ENCODE measurements at regions not wholly inside any gene's neighbourhood (a gene's known extent, or its start where the extent isn't known, plus 50 kb on each side); places are given as distances from the start of the nearest gene placed in this dataset.
"Not testable (repeated sequence)": the region's sequence is repeated elsewhere in the genome, so short reads cannot be mapped to it uniquely, and the experiment has no call there.

DNA sequence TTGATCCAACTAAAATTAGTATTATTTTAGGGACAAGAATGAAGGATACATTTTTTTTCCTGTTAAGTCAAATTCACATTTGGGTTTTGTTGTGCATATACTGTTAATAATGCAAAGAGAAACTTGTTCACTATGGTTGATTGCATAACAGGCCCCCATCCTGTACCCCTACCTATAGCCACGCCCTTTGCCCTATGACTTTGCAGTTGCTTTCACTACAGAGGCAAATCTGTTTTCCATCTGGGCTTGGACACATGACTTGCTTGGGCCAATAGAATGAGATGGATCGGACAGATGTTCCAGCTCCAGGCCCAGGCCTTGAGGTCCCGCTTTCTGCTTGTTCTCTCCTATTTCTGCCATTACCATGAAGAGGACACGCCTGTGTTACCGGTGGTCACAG is 278.5 kb upstream of the HNRNPA3 start:
- Histone ChIP-seq H3K9ac (ENCODE audit: low read depth, low read length) (no peak overlapping the region), H3K27me3 (ENCODE audit: insufficient read depth, low read length) (no peaks in the 10 kb centered on the region), H3K4me3 (ENCODE audit: low read length) (no peak overlapping the region), H3K9me3 (ENCODE audit: insufficient read depth, low read depth, low read length) (no peaks in the 10 kb centered on the region), H3K4me1 (ENCODE audit: insufficient read depth, low read length) (no peaks in the 10 kb centered on the region; the same call in 1 of the 2 replicates), H3K27ac (ENCODE audit: low read depth, low read length) (no peak overlapping the region), H3K36me3 (ENCODE audit: insufficient read depth, low read length) (no peaks in the 10 kb centered on the region)
- 95% methylated on average over 5 of the region's 5 CpGs for WGBS

DNA sequence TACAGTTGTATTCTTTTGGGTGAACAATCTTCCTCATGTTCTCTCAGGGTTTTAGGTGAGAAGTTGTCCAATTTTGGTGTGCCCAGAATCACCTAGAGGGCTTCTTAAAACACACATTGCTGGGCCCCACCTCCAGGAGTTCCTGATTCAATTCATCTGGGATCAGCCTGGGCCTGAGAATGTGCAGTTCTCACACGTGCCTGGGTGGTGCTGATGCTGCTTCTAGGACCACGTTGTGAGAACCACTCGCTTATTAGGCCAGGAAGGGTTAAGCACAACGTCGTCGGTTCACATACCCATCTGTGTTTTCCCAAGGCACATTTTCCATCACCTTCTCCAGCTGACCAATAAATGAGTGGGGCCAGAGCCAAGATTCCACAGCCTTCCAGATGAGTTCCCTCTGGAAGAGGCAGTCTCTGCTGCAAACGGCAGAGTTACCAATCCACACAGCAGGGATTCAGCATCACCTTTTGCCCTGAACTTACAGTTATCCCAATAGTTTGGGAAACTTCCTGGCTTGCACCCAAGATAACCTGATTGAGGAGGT is 277.7 kb upstream of the HNRNPA3 start:
- no peaks in the 10 kb centered on the region for H3K27me3 ChIP-seq (ENCODE audit: insufficient read depth, low read length)

DNA sequence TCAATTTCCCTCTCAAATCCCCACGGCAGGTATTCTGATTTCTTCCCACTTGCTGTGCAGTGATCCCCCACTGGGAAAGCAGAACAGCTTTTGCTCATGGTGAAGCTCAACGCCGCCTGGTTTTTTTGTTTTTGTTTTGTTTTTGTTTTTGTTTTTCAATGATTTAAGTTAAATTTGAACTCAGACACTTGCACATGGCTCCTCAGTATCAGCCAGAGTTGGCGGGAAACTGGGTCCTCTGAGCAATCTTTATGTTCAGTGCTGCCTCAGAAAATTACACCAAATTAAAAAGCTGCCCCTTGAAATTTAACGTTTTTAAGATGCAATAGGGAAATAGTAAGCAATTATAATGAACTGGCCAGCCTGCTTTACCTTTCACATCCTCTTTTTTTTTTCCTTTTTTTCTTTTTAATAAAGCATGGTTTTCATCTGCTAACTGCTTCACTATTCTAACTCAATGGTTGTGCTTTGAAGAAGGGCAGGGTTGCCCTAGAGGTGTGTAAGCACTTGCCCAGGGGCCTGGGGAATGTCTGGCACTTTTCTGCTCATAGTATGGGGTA is 277.0 kb upstream of the HNRNPA3 start:
- H3K9me3 ChIP-seq (ENCODE audit: insufficient read depth, low read depth, low read length) = no peaks in the 10 kb centered on the region
- H3K36me3 ChIP-seq (ENCODE audit: insufficient read depth, low read length) = no peaks in the 10 kb centered on the region
- H3K4me1 ChIP-seq (ENCODE audit: insufficient read depth, low read length) = no peaks in the 10 kb centered on the region; the same call in 1 of the 2 replicates
- no peaks in the 10 kb centered on the region for H3K27me3 ChIP-seq (ENCODE audit: insufficient read depth, low read length)
- 77% methylated on average over 5 of the region's 5 CpGs for WGBS
- no peak overlapping the region for H3K9ac ChIP-seq (ENCODE audit: low read depth, low read length)
- no peak overlapping the region for H3K27ac ChIP-seq (ENCODE audit: low read depth, low read length)
- no peak overlapping the region for H3K4me3 ChIP-seq (ENCODE audit: low read length)

More for the DNA sequence above, 277.7 kb upstream of the HNRNPA3 start:
- H3K9ac ChIP-seq (ENCODE audit: low read depth, low read length) = no peak overlapping the region
- H3K4me3 ChIP-seq (ENCODE audit: low read length) = no peak overlapping the region
- no peak overlapping the region for H3K27ac ChIP-seq (ENCODE audit: low read depth, low read length)
- WGBS = 81% methylated on average over 7 of the region's 7 CpGs
- no peaks in the 10 kb centered on the region for H3K9me3 ChIP-seq (ENCODE audit: insufficient read depth, low read depth, low read length)
- no peaks in the 10 kb centered on the region; the same call in 1 of the 2 replicates for H3K4me1 ChIP-seq (ENCODE audit: insufficient read depth, low read length)
- no peaks in the 10 kb centered on the region for H3K36me3 ChIP-seq (ENCODE audit: insufficient read depth, low read length)

DNA sequence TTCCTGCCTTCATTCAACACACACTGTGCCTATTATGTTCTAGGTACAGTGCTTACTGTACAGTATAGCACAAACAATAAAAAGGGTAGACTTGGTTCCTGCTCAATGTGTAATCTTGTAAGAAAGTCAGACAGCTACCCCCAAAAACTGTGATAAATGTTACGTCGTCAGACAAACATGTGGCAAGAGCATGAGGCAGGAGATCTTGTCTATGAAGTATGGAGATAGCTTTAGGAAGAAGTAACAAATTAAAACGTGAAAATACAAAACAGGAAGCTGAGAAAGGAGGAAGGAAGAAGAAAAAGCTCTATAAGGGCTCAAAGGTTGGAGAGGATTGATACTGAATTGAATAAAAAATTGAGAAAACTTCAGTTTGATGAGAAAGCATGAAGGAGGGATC is 276.2 kb upstream of the HNRNPA3 start:
- H3K4me1 ChIP-seq (ENCODE audit: insufficient read depth, low read length) = no peaks in the 10 kb centered on the region; the same call in 1 of the 2 replicates
- H3K27me3 ChIP-seq (ENCODE audit: insufficient read depth, low read length) = no peaks in the 10 kb centered on the region
- H3K4me3 ChIP-seq (ENCODE audit: low read length) = no peak overlapping the region
- H3K27ac ChIP-seq (ENCODE audit: low read depth, low read length) = no peak overlapping the region
- H3K9ac ChIP-seq (ENCODE audit: low read depth, low read length) = no peak overlapping the region
- H3K9me3 ChIP-seq (ENCODE audit: insufficient read depth, low read depth, low read length) = no peaks in the 10 kb centered on the region
- H3K36me3 ChIP-seq (ENCODE audit: insufficient read depth, low read length) = no peaks in the 10 kb centered on the region
- WGBS = 91% methylated on average over 3 of the region's 3 CpGs

DNA sequence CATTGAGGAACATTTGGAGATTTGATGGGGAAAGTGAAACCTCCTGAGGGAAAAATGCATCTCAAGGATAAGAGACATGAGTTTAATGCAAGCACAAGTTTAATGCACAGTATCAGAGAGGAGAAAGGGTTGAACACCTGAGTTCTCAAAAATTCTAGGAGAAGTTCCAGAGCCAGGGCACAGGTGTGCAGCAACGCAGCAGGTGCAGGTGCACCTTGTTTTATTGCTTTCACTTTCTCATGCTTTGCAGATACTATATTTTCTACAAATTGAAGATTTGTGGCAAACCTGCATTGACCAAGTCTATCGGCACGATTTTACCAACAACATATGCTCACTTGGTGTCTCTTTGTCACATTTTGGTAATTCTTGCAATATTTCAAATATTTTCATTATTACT is 267.6 kb upstream of the HNRNPA3 start:
- Histone ChIP-seq H3K9me3 (ENCODE audit: insufficient read depth, low read depth, low read length) (no peaks in the 10 kb centered on the region), H3K36me3 (ENCODE audit: insufficient read depth, low read length) (no peaks in the 10 kb centered on the region), H3K27ac (ENCODE audit: low read depth, low read length) (no peak overlapping the region), H3K9ac (ENCODE audit: low read depth, low read length) (no peak overlapping the region), H3K4me3 (ENCODE audit: low read length) (no peak overlapping the region), H3K27me3 (ENCODE audit: insufficient read depth, low read length) (no peaks in the 10 kb centered on the region), H3K4me1 (ENCODE audit: insufficient read depth, low read length) (no peaks in the 10 kb centered on the region)
- 100% methylated on average over 3 of the region's 3 CpGs for WGBS

DNA sequence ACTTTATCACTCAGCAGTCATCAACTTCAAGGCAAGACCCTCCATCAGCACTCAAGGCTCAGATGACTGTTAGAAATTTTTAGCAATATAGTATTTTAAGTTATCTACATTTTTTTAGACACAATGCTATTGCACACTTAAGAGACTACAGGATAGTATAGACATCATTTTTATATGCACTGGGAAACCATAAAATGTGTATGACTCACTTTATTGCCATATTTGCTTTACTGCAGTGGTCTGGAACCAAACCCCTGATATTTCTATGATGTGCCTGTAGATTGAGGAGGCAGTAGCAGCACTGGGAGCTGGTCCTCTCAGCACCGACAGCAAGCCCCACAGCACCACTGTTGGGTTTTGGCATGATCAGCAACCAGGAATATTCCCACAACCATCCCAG is 264.8 kb upstream of the HNRNPA3 start:
- Histone ChIP-seq H3K9me3 (ENCODE audit: insufficient read depth, low read depth, low read length) (no peaks in the 10 kb centered on the region), H3K27ac (ENCODE audit: low read depth, low read length) (no peak overlapping the region), H3K9ac (ENCODE audit: low read depth, low read length) (no peak overlapping the region), H3K36me3 (ENCODE audit: insufficient read depth, low read length) (no peaks in the 10 kb centered on the region), H3K27me3 (ENCODE audit: insufficient read depth, low read length) (no peaks in the 10 kb centered on the region), H3K4me3 (ENCODE audit: low read length) (no peak overlapping the region), H3K4me1 (ENCODE audit: insufficient read depth, low read length) (no peaks in the 10 kb centered on the region)
- 82% methylated on average over 1 of the region's 1 CpG for WGBS

DNA sequence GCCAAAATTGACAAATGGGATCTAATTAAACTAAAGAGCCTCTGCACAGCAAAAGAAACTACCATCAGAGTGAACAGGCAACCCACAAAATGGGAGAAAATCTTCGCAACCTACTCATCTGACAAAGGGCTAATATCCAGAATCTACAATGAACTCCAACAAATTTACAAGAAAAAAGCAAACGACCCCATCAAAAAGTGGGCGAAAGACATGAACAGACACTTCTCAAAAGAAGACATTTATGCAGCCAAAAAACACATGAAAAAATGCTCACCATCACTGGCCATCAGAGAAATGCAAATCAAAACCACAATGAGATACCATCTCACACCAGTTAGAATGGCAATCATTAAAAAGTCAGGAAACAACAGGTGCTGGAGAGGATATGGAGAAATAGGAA is 261.4 kb upstream of the HNRNPA3 start:
- WGBS = 94% methylated on average over 1 of the region's 3 CpGs
- not testable (repeated sequence) for H3K4me3 ChIP-seq (ENCODE audit: low read length)

DNA sequence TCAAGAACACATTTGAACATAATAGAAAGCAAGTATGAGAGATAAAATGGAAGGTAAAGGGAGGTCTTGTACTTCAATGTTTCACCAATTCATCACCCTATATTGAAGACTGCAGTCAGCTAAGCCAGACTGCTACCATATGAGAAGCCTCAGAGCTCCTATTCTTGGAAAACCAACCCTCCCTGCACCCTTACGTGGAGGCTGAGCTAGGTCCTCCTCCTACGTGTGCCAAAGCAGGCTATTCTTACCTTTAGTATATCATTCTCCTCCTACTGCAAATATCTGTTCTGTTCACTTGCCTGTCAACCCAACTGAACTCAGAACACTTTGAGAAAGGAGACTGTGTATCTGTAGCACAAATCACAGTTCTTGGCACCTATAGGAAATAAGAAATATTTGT is 255.8 kb upstream of the HNRNPA3 start:
- Histone ChIP-seq H3K27ac (ENCODE audit: low read depth, low read length) (no peak overlapping the region), H3K27me3 (ENCODE audit: insufficient read depth, low read length) (no peaks in the 10 kb centered on the region), H3K9ac (ENCODE audit: low read depth, low read length) (no peak overlapping the region), H3K4me1 (ENCODE audit: insufficient read depth, low read length) (no peaks in the 10 kb centered on the region; the same call in 1 of the 2 replicates), H3K9me3 (ENCODE audit: insufficient read depth, low read depth, low read length) (no peaks in the 10 kb centered on the region), H3K36me3 (ENCODE audit: insufficient read depth, low read length) (no peaks in the 10 kb centered on the region), H3K4me3 (ENCODE audit: low read length) (no peak overlapping the region)
- 89% methylated on average over 2 of the region's 2 CpGs for WGBS

More for the DNA sequence above, 261.4 kb upstream of the HNRNPA3 start:
- H3K9ac ChIP-seq (ENCODE audit: low read depth, low read length); H3K36me3 ChIP-seq (ENCODE audit: insufficient read depth, low read length); H3K4me1 ChIP-seq (ENCODE audit: insufficient read depth, low read length); H3K9me3 ChIP-seq (ENCODE audit: insufficient read depth, low read depth, low read length); H3K27me3 ChIP-seq (ENCODE audit: insufficient read depth, low read length); H3K27ac ChIP-seq (ENCODE audit: low read depth, low read length): not testable (repeated sequence)

DNA sequence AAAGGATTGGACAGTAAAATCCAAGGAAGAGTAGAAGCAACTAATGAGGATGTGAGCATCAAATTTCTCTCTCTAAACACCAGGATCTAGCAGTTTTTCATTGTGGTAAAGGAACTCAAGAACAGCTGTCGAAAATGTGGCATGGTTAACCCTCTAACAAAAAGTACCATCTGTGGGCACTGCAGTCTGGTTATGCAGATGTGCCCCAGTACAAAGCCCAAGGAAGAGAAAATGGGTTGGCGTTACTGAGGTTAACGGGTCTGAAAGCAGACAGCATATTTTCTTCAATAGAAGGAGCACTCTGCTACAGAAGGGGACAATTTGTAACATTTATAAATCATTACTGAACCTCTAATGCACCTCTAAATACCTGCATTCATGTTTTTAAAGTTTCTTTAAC is 253.0 kb upstream of the HNRNPA3 start:
- 97% methylated on average over 3 of the region's 3 CpGs for WGBS
- Histone ChIP-seq H3K4me3 (ENCODE audit: low read length) (no peak overlapping the region), H3K9me3 (ENCODE audit: insufficient read depth, low read depth, low read length) (no peaks in the 10 kb centered on the region), H3K36me3 (ENCODE audit: insufficient read depth, low read length) (no peaks in the 10 kb centered on the region), H3K4me1 (ENCODE audit: insufficient read depth, low read length) (no peaks in the 10 kb centered on the region; the same call in 1 of the 2 replicates), H3K27ac (ENCODE audit: low read depth, low read length) (no peak overlapping the region), H3K27me3 (ENCODE audit: insufficient read depth, low read length) (no peaks in the 10 kb centered on the region), H3K9ac (ENCODE audit: low read depth, low read length) (no peak overlapping the region)

DNA sequence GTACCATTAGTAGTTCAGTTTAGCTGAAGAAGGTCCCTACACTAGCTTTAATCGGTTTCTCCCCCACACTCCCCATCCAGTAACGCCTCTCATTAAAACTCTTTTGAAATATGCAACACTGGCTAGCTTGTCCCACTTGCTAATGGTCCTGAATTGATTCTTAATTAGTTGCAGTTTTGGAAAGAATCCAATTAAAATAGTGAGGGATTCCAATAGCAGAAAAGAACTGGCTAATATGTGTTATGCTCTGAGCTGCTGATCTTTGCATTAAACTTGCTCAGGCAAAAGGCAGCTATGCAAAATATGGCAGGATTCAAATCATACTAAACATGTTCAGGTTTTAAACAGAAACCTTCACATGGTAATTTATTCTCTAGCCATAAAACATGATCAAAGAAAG is 252.5 kb upstream of the HNRNPA3 start:
- WGBS = 87% methylated on average over 2 of the region's 2 CpGs
- H3K27ac ChIP-seq (ENCODE audit: low read depth, low read length) = no peak overlapping the region
- H3K9me3 ChIP-seq (ENCODE audit: insufficient read depth, low read depth, low read length) = no peaks in the 10 kb centered on the region
- no peak overlapping the region for H3K4me3 ChIP-seq (ENCODE audit: low read length)
- H3K27me3 ChIP-seq (ENCODE audit: insufficient read depth, low read length) = no peaks in the 10 kb centered on the region
- no peak overlapping the region for H3K9ac ChIP-seq (ENCODE audit: low read depth, low read length)
- no peaks in the 10 kb centered on the region for H3K36me3 ChIP-seq (ENCODE audit: insufficient read depth, low read length)
- no peaks in the 10 kb centered on the region; the same call in 1 of the 2 replicates for H3K4me1 ChIP-seq (ENCODE audit: insufficient read depth, low read length)

DNA sequence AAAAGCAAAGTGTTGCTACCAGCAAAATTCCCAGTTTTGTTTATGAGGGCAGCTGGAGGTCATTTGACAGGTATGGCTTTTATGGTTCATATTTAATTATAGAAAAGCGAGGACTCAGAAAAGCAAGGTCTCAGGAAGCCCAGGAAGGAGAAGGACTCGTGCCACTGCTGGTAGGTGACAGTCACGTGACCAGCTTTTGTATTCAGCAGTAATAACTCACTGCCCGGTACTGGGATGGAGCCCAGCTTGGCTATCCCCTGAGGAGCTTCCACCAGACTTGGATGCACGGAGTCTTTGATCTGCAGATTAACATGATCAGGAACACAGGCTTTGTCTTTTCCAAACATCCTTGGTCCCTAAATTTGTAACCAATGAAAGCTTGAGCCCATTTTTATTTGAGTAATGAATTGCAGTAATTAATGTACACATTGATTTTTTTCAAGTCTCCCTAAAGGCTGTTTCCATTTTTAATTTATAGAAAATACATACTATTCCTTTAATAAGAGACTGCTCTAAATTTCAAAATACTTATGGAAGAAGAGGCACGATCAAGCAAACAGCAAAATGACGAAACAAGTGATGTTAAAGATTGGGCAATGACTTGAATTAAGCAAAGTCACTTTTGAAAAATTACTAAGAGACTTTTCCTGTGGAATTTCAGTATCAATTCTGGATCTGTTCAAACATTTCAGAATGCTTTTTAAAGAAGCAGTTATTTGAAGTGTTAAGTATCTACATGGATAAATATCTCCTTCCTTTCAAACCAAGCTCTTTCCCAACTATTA is 251.7 kb upstream of the HNRNPA3 start:
- 72% methylated on average over 7 of the region's 7 CpGs for WGBS
- Histone ChIP-seq H3K36me3 (ENCODE audit: insufficient read depth, low read length) (no peaks in the 10 kb centered on the region), H3K27me3 (ENCODE audit: insufficient read depth, low read length) (no peaks in the 10 kb centered on the region), H3K9ac (ENCODE audit: low read depth, low read length) (no peak overlapping the region), H3K27ac (ENCODE audit: low read depth, low read length) (no peak overlapping the region), H3K4me3 (ENCODE audit: low read length) (no peak overlapping the region), H3K9me3 (ENCODE audit: insufficient read depth, low read depth, low read length) (no peaks in the 10 kb centered on the region), H3K4me1 (ENCODE audit: insufficient read depth, low read length) (no peaks in the 10 kb centered on the region; the same call in 1 of the 2 replicates)

Data from HUES64 (cell line).